HG03280 (cell line): ENCODE measurements at regions not wholly inside any gene's neighbourhood (a gene's known extent, or its start where the extent isn't known, plus 50 kb on each side); places are given as distances from the start of the nearest gene placed in this dataset.
"Not testable (repeated sequence)": the region's sequence is repeated elsewhere in the genome, so short reads cannot be mapped to it uniquely, and the experiment has no call there.

Experiments used
- ATAC-seq: cut with Tn5 transposase; IDR thresholded peaks from one replicate; pipeline ENCODE4 v1.9.1; 2021; ENCODE audit warnings: mild to moderate bottlenecking, moderate library complexity; ENCODE audit not compliant: unreplicated experiment

DNA sequence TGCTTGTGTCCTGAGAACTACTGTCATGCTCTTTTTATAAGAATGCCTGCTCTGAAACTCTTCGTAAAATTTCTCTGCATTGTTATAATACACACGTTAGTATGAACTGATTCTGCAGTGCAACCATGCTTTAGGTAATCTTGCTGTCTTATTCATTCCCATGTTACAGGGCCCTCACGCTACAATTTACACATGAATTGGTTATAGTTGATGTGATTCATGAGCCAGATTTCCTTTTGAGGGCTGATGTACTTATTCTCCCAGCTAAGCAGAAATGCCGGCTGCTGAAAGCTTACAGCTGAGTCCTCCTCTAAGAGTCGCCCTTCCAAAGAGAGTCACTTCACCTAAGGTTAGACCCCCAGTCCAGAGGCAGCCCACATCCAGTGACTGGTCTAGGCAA lies 233.5 kb upstream of the PCSK5 start:
- no peak for ATAC-seq

DNA sequence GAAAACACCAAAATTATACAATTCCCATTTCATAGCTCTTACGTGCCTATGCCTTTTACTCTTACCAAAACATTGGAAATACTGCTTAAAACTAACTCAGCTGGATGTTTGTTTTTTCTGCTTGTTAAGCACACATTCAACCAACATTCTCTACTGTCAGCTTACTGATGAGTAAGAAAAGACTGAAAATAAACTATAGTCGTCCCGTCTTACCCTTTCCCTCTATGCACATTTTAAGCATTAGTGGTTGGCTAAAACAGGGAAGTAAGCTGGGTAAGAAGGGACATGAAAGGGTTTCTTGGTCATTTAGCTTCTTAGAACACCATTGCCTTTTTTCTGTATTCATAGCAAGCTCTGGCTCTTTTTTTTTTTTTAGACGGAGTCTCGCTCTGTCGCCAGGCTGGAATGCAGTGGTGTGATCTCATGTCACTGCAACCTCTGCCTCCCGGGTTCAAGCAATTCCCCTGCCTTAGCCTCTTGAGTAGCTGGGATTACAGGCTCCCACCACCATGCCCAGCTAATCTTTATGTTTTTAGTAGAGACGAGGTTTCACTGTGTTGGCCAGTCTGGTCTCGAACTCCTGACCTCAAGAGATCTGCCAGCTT lies 232.1 kb upstream of the PCSK5 start:
- ATAC-seq, result no peak

DNA sequence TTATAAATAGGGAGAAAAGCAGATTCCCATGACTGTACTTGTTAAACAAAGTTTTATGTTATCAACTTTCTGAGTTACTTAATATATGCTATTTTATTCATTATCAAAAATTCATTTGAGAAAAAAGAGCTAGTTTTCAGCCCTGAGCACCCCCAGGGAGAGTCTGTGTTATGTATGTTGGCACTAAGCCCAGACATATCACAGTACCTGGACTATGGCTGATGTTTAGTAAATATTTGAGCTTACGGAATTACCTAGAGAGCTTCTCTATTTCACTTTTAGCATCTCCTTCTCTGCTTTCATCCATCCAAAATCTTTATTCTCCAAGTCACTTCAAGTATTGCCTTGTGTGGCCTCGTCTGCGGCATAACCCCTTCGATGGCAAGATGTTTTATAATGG lies 225.9 kb upstream of the PCSK5 start:
- ATAC-seq, result no peak

- ATAC-seq, result no peak
Observed at GRCh38 chr9:75666856-75667554, 223.5 kb upstream of the PCSK5 start.

DNA sequence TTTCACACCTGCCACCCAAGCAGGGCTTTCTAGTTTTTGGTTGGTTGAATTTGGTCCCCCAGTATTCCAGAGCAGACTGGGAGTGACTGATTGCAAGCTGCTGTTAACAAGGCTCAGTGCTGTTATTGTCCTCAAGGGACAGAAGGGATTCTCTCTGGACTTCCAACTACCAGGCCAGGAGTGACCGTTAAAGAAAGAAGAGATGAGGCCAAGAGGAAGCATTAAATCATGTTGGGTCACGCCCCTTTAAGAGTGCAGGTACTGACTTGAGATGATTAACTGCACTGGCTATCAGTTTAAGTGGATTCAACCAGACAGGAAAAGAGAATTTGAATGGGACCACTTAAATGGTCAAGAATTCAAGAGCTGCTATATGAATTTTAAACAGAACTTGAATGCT lies 220.8 kb upstream of the PCSK5 start:
- no peak for ATAC-seq

- ATAC-seq, result no peak
Observed at GRCh38 chr9:75671354-75671753, 219.1 kb upstream of the PCSK5 start.

DNA sequence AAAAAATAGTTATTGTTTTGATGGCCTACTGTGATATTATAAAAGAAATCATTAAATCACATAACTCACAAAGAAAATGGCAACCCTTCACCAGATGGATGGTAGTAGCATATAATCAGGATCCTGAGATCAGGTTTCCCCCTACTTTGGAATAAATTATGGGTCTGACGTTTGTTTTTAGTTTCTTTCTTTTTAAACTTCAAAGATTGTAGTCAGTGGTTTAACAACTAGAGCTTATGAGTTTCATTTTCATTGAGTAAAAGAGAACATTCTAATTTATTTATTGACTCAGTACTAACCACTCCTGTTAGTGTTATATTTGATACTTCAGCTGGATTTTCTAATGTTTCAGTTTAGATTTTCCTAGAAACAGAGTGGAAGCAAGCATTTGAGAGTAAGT lies 218.0 kb upstream of the PCSK5 start:
- ATAC-seq, result no peak

DNA sequence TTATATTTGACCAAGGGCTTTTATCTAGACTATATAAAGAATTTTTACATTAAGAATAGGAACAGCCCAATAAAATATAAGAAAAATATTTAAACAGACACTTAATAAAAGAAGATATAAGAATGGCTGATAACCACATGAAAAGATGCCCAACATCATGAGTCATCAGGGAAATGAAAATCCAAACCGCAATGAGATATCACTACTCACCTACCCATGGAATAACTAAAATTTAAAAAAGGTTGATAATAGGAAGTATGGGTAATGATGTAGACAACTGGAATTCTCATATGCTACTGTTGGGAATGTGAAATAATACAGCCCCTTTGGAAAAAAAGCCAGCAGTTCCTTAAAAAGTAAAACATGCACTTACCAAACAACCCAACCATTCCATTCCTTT lies 206.9 kb upstream of the PCSK5 start:
- no peak for ATAC-seq

- ATAC-seq, result no peak
Observed at GRCh38 chr9:75685062-75685461, 205.4 kb upstream of the PCSK5 start.

DNA sequence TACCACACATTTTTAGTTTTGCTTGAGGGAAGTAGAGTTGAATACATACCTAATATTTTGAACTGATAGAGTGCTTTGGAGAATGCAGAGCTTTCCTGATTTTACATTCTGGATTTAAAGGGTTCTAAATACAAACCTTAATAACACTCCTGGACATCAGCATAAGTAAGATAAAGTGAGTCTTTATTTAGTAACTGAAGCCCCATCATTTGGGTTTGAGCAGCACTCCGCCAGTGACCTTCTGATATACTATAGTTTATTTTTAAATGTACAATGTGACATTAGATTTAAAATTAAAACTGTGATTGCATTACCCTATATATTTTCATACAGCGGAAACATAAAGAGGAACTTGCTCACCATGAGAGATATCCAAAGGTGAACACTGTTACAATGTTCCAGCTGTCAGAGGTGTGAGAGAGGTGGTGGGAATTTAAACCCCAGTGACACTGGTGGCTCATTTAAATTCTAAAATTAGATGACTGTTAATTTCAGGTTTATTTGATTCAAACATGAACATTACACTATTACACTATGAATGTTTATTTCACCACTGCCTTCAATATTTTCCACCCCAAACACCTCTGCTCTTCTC lies 203.0 kb upstream of the PCSK5 start:
- no peak for ATAC-seq

DNA sequence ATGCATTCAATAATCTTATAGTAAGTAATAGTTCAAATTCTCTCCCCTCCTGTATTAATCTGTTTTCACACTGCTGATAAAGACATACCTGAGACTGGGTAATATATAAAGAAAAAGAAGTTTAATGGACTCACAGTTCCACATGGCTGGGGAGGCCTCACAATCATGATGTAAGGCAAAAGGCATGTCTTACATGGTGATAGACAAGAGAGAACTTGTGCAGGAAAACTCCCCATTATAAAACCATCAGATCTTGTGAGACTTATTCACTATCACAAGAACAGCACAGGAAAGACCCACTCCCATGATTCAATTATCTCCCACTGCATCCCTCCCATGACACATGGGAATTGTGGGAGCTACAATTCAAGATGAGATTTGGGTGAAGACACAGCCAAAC lies 199.9 kb upstream of the PCSK5 start:
- not testable (repeated sequence) for ATAC-seq

- no peak for ATAC-seq
Observed at GRCh38 chr9:75691408-75691807, 199.1 kb upstream of the PCSK5 start.

DNA sequence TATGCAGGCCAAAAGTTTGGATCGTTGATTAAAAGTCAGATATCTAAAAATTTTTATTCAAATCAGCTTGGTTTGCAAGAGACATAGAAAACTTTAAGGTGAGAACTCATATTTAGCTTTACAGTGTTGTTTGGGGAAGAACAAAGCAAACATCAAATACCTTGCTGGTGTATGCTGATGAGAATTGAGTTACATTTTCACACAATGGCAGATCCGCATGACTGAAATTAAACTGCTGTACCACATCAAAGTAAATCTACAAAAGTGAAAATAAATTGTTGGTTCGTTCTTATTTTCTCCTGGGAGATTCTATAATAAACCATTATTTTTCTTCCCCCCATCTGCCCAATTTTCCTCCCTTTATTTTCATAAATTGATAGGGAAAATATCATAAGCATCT lies 198.2 kb upstream of the PCSK5 start:
- ATAC-seq, result no peak

- no peak for ATAC-seq
Observed at GRCh38 chr9:75695921-75696320, 194.6 kb upstream of the PCSK5 start.

DNA sequence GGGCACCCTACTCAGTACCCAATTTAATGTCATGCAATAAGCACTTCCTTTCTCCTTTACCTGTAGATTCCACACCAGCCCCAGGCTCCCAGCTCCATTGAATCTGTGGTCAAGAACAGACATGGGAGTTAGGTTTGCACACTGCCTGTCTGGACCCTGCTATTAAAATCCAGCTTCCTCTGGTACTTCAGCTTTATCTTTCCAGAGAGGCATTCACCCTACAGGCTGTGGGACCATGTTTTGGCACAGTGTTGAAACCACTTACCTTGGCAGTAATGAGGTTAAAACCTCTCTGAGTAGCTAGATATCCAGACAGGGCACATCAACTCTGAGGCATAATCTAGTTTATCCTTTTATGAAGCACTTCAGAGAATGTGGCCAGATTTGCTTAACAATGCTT lies 191.5 kb upstream of the PCSK5 start:
- ATAC-seq, result no peak

GRCh38 chr9:75699625-75700251 lies 190.7 kb upstream of the PCSK5 start:
- ATAC-seq, result no peak

GRCh38 chr9:75700252-75700640 lies 190.2 kb upstream of the PCSK5 start:
- ATAC-seq, result no peak

GRCh38 chr9:75707191-75707590 lies 183.3 kb upstream of the PCSK5 start:
- no peak for ATAC-seq

GRCh38 chr9:75709698-75710097 lies 180.8 kb upstream of the PCSK5 start:
- no peak for ATAC-seq

DNA sequence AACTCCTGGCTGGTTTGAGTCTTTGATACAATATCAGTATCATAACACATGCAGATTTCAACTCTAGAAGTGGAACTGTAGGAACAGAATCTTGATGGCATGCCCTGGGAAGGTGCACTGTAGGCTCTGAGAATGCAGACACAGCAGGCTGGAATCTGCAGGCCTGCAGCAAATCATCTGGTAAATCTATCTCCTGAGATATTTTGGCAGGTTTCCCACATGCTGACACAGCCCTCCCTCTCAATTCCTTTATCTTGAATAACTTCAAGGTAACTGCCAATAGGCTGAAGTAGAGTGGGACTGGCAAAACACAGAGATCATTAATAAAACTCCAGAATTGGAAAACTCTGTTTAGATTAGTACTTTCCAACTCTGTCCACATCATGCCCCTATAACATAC lies 177.8 kb upstream of the PCSK5 start:
- ATAC-seq, result no peak

GRCh38 chr9:75713335-75713734 lies 177.1 kb upstream of the PCSK5 start:
- ATAC-seq, result no peak

DNA sequence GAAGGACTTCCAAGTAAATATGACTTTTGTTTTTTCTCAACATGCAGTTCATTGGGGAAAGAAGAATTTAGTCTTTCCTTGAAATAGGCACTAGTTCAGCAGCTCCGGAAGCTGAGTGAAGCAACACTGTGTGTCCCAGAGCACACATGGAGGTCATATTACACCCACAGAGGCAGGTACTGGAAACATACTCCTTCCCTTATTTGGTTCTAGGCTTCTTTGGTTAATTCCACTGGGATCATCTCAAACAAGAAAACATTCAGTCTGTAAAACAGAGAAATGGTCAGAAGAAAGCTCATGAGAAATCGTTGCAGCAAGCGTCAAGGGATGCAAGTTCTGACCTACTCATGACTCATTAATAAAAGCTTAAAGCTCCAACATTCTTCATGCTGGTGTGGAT lies 175.1 kb upstream of the PCSK5 start:
- ATAC-seq, result no peak
